Keratinocyte (primary cell): ENCODE measurements at regions not wholly inside any gene's neighbourhood (a gene's known extent, or its start where the extent isn't known, plus 50 kb on each side); places are given as distances from the start of the nearest gene placed in this dataset.

Experiments
- DNase-seq: peaks from one replicate; pipeline ENCODE4 v3.0.0-alpha.2; 2011; ENCODE audit warnings: low read depth, missing footprints, low spot score
- FAIRE-seq: peaks from 2 replicates; lab custom pipeline; 2011; peaks lifted over from hg19 to GRCh38; lab: Jason Lieb, UNC
- H2AFZ ChIP-seq: 2 replicates; pipeline ENCODE4 v1.6.0; 2012; ENCODE audit warnings: low read length, control low read depth, inconsistent platforms; ENCODE audit not compliant: control insufficient read depth
- H3K27ac ChIP-seq: 2 replicates; pipeline ENCODE4 v1.5.1; 2011; ENCODE audit warnings: low read length; ENCODE audit not compliant: control insufficient read depth, insufficient read depth
- H3K27me3 ChIP-seq: 3 replicates; pipeline ENCODE4 v1.6.0; 2011; ENCODE audit warnings: low read length; ENCODE audit not compliant: control insufficient read depth, insufficient read depth; ENCODE audit errors: extremely low read depth
- H3K36me3 ChIP-seq, 2 experiments: 2 replicates in 1 of 2; 3 replicates in 1 of 2; pipeline ENCODE4 v1.5.1; 2011; ENCODE audit warnings: low read length in 2 of 2, mild to moderate bottlenecking in 1 of 2; ENCODE audit not compliant: control insufficient read depth in 2 of 2, insufficient read depth in 2 of 2; ENCODE audit errors: extremely low read depth in 1 of 2
- H3K4me1 ChIP-seq: 3 replicates; pipeline ENCODE4 v1.5.1; 2011; ENCODE audit warnings: low read length; ENCODE audit not compliant: control insufficient read depth, insufficient read depth; ENCODE audit errors: extremely low read depth
- H3K4me2 ChIP-seq: 3 replicates; pipeline ENCODE4 v1.6.0; 2011; ENCODE audit warnings: low read depth, low read length; ENCODE audit not compliant: control insufficient read depth, insufficient read depth; ENCODE audit errors: extremely low read depth
- H3K4me3 ChIP-seq, 3 experiments: fragments of 200-600 bp in 1 of 3; sonication (generic) in 1 of 3; 2 replicates in 2 of 3; 3 replicates in 1 of 3; pipeline ENCODE4 v1.5.1; 2011 to 2016; ENCODE audit warnings: low read length in 3 of 3, mild to moderate bottlenecking in 3 of 3, control low read depth in 2 of 3, inconsistent platforms in 1 of 3, low read depth in 1 of 3, mixed read lengths in 1 of 3, mixed run types in 1 of 3, moderate library complexity in 1 of 3; ENCODE audit not compliant: control insufficient read depth in 2 of 3, insufficient read depth in 2 of 3; ENCODE audit errors: extremely low read depth in 1 of 3
- H3K79me2 ChIP-seq: 2 replicates; pipeline ENCODE4 v1.6.0; 2012; ENCODE audit warnings: low read length; ENCODE audit not compliant: control insufficient read depth, insufficient read depth
- H3K9ac ChIP-seq: 3 replicates; pipeline ENCODE4 v1.6.0; 2011; ENCODE audit warnings: low read length; ENCODE audit not compliant: control insufficient read depth, insufficient read depth; ENCODE audit errors: extremely low read depth
- H3K9me1 ChIP-seq: 3 replicates; pipeline ENCODE4 v1.6.0; 2011; ENCODE audit warnings: low read length; ENCODE audit not compliant: control insufficient read depth, insufficient read depth; ENCODE audit errors: extremely low read depth
- H3K9me3 ChIP-seq: 2 replicates; pipeline ENCODE4 v1.5.1; 2012; ENCODE audit warnings: low read depth, low read length; ENCODE audit not compliant: control insufficient read depth
- H4K20me1 ChIP-seq: 3 replicates; pipeline ENCODE4 v1.6.0; 2011; ENCODE audit warnings: low read length; ENCODE audit not compliant: control insufficient read depth, insufficient read depth; ENCODE audit errors: extremely low read depth
- CTCF ChIP-seq, 3 experiments: IDR thresholded peaks in 1 of 3; conservative IDR thresholded peaks in 1 of 3; optimal IDR thresholded peaks in 1 of 3; 2 replicates in 2 of 3; 3 replicates in 1 of 3; pipeline versions ENCODE3 to v1.5.1; 2011; ENCODE audit warnings: low read length in 3 of 3, mild to moderate bottlenecking in 3 of 3, moderate library complexity in 2 of 3, control low read depth in 1 of 3, inconsistent platforms in 1 of 3; ENCODE audit not compliant: insufficient read depth in 2 of 3; ENCODE audit errors: extremely low read depth in 1 of 3
- EZH2 ChIP-seq: IDR thresholded peaks from one replicate; pipeline ENCODE4 v1.6.1; 2012; ENCODE audit warnings: inconsistent platforms, mild to moderate bottlenecking, low read length, moderate library complexity
- dilution Hi-C: fragments of 300-500 bp; cut with MboI; formaldehyde crosslinking; loops from one replicate; pipeline ENCODE4 v1.7.0; 2020; ENCODE audit warnings: low sequenced_read_pairs; ENCODE audit not compliant: extremely low pct_ligation_motif_present

- H3K9me1 ChIP-seq, result no peaks in the 10 kb centered on the region
These were observed 204.8 kb upstream of the COX10 start for GRCh38 chr17:13864521-13864920.

GRCh38 chr17:13865650-13866049 lies 203.7 kb upstream of the COX10 start:
- dilution Hi-C loops, result no loop called here
- H3K36me3 ChIP-seq, result no peaks in the 10 kb centered on the region
- no peaks in the 10 kb centered on the region for H3K27me3 ChIP-seq
- no peaks in the 10 kb centered on the region for H3K79me2 ChIP-seq
- H3K4me3 ChIP-seq, result no peak overlapping the region
- no peak overlapping the region for H3K9ac ChIP-seq
- FAIRE-seq, result no peak
- no peaks in the 10 kb centered on the region for H4K20me1 ChIP-seq
- no peak overlapping the region for H3K4me2 ChIP-seq
- TF ChIP-seq CTCF (optimal IDR thresholded peaks at IDR 0.05 in 1 of 3, IDR thresholded peaks at IDR 0.05 in 1 of 3, conservative IDR thresholded peaks at IDR 0.05 in 1 of 3; ENCODE audit: extremely low read depth in 1 of 3, insufficient read depth in 2 of 3, low read length in 3 of 3) (no peak), EZH2 (no peak)
- no peak overlapping the region for H2AFZ ChIP-seq
- H3K9me3 ChIP-seq, result no peaks in the 10 kb centered on the region
- H3K9me1 ChIP-seq, result no peaks in the 10 kb centered on the region
- H3K4me1 ChIP-seq, result no peaks in the 10 kb centered on the region
- no peak overlapping the region for H3K27ac ChIP-seq
- DNase-seq, result no peak

More at GRCh38 chr17:13864521-13864920, 204.8 kb upstream of the COX10 start:
- TF ChIP-seq CTCF (optimal IDR thresholded peaks at IDR 0.05 in 1 of 3, IDR thresholded peaks at IDR 0.05 in 1 of 3, conservative IDR thresholded peaks at IDR 0.05 in 1 of 3; ENCODE audit: extremely low read depth in 1 of 3, insufficient read depth in 2 of 3, low read length in 3 of 3), result no peak
- no peak for TF ChIP-seq EZH2
- Histone ChIP-seq H3K27me3 (no peaks in the 10 kb centered on the region), H3K36me3 (no peaks in the 10 kb centered on the region), H3K4me1 (no peaks in the 10 kb centered on the region), H3K4me2 (no peak overlapping the region), H3K9ac (no peak overlapping the region), H4K20me1 (no peaks in the 10 kb centered on the region), H3K27ac (no peak overlapping the region), H3K9me3 (no peaks in the 10 kb centered on the region), H2AFZ (no peak overlapping the region), H3K79me2 (no peaks in the 10 kb centered on the region), H3K4me3 (no peak overlapping the region)
- no peak for FAIRE-seq
- DNase-seq, result no peak
- dilution Hi-C loops, result no loop called here
